Activated gamma-delta T cell treated with anti-CD3 and anti-CD28 coated beads, Interleukin-2, amount 50 U/mL, for 16 hours (primary cell): ENCODE measurements at regions not wholly inside any gene's neighbourhood (a gene's known extent, or its start where the extent isn't known, plus 50 kb on each side); places are given as distances from the start of the nearest gene placed in this dataset.
"Not testable (repeated sequence)": the region's sequence is repeated elsewhere in the genome, so short reads cannot be mapped to it uniquely, and the experiment has no call there.

Source experiments
- DNase-seq: peaks from one replicate; pipeline ENCODE4 v3.0.0-alpha.2; 2020; ENCODE audit warnings: low read depth

- no peak for DNase-seq
Observed at GRCh38 chr6:40685862-40686261, 98.7 kb upstream of the LRFN2 start.

GRCh38 chr6:40681622-40682021 lies 94.5 kb upstream of the LRFN2 start:
- DNase-seq = no peak

GRCh38 chr6:40678941-40679340 lies 91.8 kb upstream of the LRFN2 start:
- no peak for DNase-seq

- no peak for DNase-seq
Observed at GRCh38 chr6:40674170-40674569, 87.0 kb upstream of the LRFN2 start.

GRCh38 chr6:40672087-40672486 lies 84.9 kb upstream of the LRFN2 start:
- DNase-seq = no peak

GRCh38 chr6:40671694-40672050 lies 84.5 kb upstream of the LRFN2 start:
- DNase-seq = no peak

GRCh38 chr6:40671001-40671693 lies 84.0 kb upstream of the LRFN2 start:
- no peak for DNase-seq

GRCh38 chr6:40669343-40669742 lies 82.2 kb upstream of the LRFN2 start:
- no peak for DNase-seq

GRCh38 chr6:40668203-40668602 lies 81.0 kb upstream of the LRFN2 start:
- no peak for DNase-seq

GRCh38 chr6:40666530-40666929 lies 79.4 kb upstream of the LRFN2 start:
- no peak for DNase-seq

- DNase-seq = no peak
Observed at GRCh38 chr6:40661726-40662125, 74.6 kb upstream of the LRFN2 start.

GRCh38 chr6:40656772-40657171 lies 69.6 kb upstream of the LRFN2 start:
- not testable (repeated sequence) for DNase-seq

GRCh38 chr6:40654828-40655227 lies 67.7 kb upstream of the LRFN2 start:
- no peak for DNase-seq

GRCh38 chr6:40645043-40645442 lies 57.9 kb upstream of the LRFN2 start:
- no peak for DNase-seq

GRCh38 chr6:40642837-40643236 lies 55.7 kb upstream of the LRFN2 start:
- no peak for DNase-seq

GRCh38 chr6:40642190-40642589 lies 55.0 kb upstream of the LRFN2 start:
- no peak for DNase-seq

GRCh38 chr6:40640599-40641227 lies 53.5 kb upstream of the LRFN2 start:
- no peak for DNase-seq
